Stimulated activated effector memory CD8-positive, alpha-beta T cell treated with anti-CD3 and anti-CD28 coated beads, Interleukin-12 subunit alpha, Interleukin-12 subunit beta, amount 100 ng/mL, for 72 hours (primary cell): ENCODE measurements at regions not wholly inside any gene's neighbourhood (a gene's known extent, or its start where the extent isn't known, plus 50 kb on each side); places are given as distances from the start of the nearest gene placed in this dataset.

ENCODE experiments used
- ATAC-seq: fragments of 150-1000 bp; cut with Tn5 transposase; 2 replicates; pipeline ENCODE4 v1.10.0; 2021
- DNase-seq, 2 donors: peaks; one replicate each; pipeline ENCODE4 v3.0.0; 2021 to 2022; ENCODE audit warnings: low spot score in 2 of 2
- H3K27ac Mint-ChIP-seq: one replicate; pipeline ENCODE4 v1.8.0; 2022; ENCODE audit warnings: mild to moderate bottlenecking, mixed read lengths
- H3K36me3 Mint-ChIP-seq: one replicate; pipeline ENCODE4 v1.8.0; 2022; ENCODE audit warnings: mild to moderate bottlenecking, mixed read lengths
- H3K4me1 Mint-ChIP-seq: one replicate; pipeline ENCODE4 v1.8.0; 2022; ENCODE audit warnings: mixed read lengths
- H3K4me3 Mint-ChIP-seq: one replicate; pipeline ENCODE4 v1.8.0; 2022; ENCODE audit warnings: mild to moderate bottlenecking, mixed read lengths
- H3K9me3 Mint-ChIP-seq: one replicate; pipeline ENCODE4 v1.8.0; 2022; ENCODE audit warnings: mixed read lengths

DNA sequence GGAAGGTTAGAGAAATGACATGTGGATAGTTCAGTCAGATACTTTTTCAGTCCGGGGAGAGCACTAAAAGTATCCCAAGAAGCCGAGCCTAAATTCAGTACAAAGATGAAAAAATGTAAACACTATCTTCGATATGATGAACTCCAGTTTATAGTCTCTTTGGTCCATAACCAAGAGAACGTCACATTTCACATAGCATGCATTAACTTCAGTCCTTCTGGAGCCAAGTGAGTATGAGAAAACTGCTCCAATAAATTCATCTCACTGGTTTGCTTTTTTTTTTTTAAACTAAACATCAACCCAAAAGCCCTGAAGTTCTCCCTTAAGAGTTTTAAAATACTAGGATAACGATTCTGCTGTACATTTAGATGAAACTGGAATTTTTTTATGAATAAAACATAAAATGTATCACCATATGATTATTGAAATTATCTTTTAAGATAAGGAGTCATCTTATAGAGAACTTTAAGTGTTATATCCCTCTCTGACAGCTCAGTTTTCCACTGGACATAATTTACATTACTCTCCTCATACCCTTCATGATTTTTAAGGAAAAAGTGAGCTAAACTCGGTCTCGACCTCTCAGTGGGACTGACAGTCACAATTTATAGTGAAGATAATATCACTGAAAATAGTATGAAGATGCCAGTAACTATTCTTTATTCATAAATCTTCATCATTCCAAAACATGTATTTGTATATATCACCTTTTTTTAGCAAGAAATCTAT is 841.5 kb upstream of the FLRT2 start:
- no peaks in the 10 kb centered on the region for H3K36me3 Mint-ChIP-seq
- no peak overlapping the region for H3K27ac Mint-ChIP-seq
- ATAC-seq (no peak), DNase-seq (no peak)
- H3K4me1 Mint-ChIP-seq, result no peaks in the 10 kb centered on the region
- H3K9me3 Mint-ChIP-seq, result peaks cover 8% of the 10 kb centered on the region
- H3K4me3 Mint-ChIP-seq, result no peak overlapping the region

DNA sequence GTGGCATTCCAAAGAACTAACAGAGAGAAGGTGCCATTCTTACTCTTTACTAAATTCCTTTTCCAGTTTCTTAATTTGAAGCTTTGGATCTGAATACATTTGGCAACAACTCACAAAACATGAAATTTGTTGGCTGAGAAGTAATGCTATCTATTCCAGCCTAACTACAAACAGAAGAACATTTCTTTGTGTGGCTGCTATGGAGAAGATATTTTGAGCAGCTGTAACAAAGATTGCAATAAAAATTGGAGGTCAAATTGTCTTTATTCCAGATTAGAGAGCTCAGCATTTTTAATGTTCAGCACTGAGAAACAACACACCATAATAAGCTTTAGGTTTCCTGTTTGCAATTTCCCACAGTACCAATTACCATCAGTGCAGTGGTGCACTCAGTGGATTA is 835.8 kb upstream of the FLRT2 start:
- Mint-ChIP-seq H3K9me3 (peaks cover 13% of the 10 kb centered on the region), H3K4me3 (no peak overlapping the region), H3K27ac (no peak overlapping the region), H3K4me1 (no peaks in the 10 kb centered on the region), H3K36me3 (no peaks in the 10 kb centered on the region)
- ATAC-seq, result no peak
- DNase-seq, result no peak

DNA sequence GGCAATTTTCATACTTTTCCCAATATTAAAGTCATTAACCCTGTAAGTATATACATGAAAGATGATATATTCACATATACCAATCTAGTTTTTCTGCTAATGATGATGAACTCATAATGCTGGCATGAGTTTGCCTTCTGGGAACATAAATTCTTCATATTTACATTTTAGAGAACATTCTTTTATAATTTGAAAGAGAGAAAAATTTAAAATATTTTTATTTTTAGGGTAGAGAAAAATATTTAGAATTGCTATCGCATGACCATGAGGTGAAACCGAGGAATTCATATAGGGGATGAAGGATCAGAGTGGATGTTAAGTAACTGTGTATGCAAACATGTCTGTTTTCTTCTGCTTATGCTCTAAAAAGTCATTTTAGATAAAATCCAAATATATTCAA is 825.3 kb upstream of the FLRT2 start:
- DNase-seq, result no peak
- peaks cover 14% of the 10 kb centered on the region for H3K9me3 Mint-ChIP-seq
- no peaks in the 10 kb centered on the region for H3K36me3 Mint-ChIP-seq
- H3K4me1 Mint-ChIP-seq, result no peaks in the 10 kb centered on the region
- no peak for ATAC-seq
- no peak overlapping the region for H3K4me3 Mint-ChIP-seq
- H3K27ac Mint-ChIP-seq, result no peak overlapping the region

DNA sequence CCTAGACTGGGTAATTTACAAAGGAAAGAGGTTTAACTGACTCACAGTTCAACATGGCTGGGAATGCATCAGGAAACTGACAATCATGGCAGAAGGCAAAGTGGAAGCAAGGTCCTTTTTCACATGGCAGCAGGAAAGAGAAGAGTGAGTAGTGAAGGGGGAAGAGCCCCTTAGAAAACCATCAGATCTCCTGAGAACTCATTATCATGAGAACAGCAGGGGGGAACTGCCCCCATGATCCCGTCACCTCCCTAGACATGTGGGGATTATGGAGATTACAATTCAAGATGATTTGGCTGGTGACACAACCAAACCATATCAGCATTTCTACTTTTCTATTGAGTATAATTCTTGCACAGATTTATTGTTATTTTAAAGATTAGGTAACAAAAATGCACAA is 822.1 kb upstream of the FLRT2 start:
- no peak overlapping the region for H3K4me3 Mint-ChIP-seq
- H3K27ac Mint-ChIP-seq, result no peak overlapping the region
- peaks cover 29% of the 10 kb centered on the region for H3K9me3 Mint-ChIP-seq
- ATAC-seq (no peak), DNase-seq (no peak)
- no peaks in the 10 kb centered on the region for H3K4me1 Mint-ChIP-seq
- H3K36me3 Mint-ChIP-seq, result no peaks in the 10 kb centered on the region

DNA sequence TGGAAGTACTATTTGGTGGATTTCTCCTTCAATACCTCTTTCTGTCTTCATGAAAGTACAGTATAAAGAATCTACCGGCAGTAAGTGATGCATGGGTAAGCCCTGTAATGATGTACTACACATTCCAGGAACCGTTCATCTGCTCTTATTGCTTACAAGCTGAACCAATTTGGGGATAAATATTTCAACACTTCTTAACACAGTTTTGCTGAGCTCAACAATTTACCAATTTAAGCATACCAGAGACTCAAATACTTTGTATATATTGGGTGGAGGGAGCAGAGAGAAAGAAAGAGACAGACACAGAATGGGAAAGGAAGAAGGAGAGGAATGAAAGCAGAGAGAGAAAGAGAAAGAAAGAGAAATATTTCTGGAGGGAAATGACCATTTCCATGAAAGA is 821.1 kb upstream of the FLRT2 start:
- Mint-ChIP-seq H3K9me3 (peaks cover 29% of the 10 kb centered on the region), H3K36me3 (no peaks in the 10 kb centered on the region), H3K27ac (no peak overlapping the region), H3K4me1 (no peaks in the 10 kb centered on the region), H3K4me3 (no peak overlapping the region)
- no peak for DNase-seq
- no peak for ATAC-seq

DNA sequence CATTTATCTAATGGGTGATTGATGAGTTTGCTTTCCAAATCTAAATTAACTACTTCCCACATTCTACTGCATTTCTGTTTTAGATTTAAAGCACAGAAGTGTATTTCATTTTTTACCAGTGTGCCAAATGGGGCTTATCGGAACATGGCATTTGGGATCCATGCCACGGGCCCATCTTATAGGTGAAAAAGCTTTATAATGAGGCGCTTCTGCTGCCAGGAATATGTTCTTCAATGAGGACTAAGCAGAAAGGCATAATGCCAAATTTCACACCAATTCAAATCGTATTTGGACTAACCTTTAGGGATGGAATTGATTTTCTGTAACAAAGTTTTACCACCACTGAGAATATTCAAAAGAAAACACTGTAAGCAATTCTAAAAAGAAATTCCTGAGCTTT is 803.5 kb upstream of the FLRT2 start:
- peaks cover 18% of the 10 kb centered on the region for H3K9me3 Mint-ChIP-seq
- no peaks in the 10 kb centered on the region for H3K4me1 Mint-ChIP-seq
- DNase-seq (no peak), ATAC-seq (no peak)
- H3K4me3 Mint-ChIP-seq, result no peak overlapping the region
- no peak overlapping the region for H3K27ac Mint-ChIP-seq
- H3K36me3 Mint-ChIP-seq, result no peaks in the 10 kb centered on the region

DNA sequence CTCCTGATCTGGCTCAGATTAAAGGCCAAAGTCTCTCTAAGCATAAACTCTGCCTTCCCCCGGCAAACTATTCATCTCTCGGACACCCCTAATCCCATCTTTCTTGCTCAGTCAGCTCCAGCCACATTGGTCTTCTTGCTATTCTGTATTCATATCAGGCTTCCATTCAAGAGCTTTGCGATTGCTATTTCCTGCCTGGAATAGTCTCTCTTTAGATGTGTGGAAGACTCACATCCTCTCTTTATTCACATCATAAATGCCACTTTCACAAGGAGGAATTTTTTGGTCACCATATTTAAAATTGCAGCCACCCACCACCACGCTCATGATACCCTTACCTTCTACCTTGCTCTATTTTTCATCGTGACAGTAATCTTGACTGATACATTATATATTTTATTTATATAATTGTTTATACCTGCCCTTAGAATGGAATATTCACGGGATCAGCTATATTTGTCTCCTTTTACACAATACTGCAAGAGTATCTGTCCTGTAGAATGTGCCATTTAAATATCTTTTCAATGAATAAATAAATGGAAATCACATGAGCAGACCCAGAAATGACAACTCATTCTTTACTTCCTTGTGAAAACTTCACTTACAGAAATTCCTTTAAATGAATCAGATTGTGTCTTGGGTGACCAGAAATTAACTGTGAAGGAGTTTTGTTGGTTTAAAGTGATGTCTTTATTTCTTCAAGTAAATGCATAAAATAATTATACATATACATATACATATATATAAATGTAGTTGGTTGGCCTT is 780.6 kb upstream of the FLRT2 start:
- no peaks in the 10 kb centered on the region for H3K4me1 Mint-ChIP-seq
- peaks cover 16% of the 10 kb centered on the region for H3K9me3 Mint-ChIP-seq
- ATAC-seq (no peak), DNase-seq (no peak)
- no peak overlapping the region for H3K4me3 Mint-ChIP-seq
- no peak overlapping the region for H3K27ac Mint-ChIP-seq
- no peaks in the 10 kb centered on the region for H3K36me3 Mint-ChIP-seq

DNA sequence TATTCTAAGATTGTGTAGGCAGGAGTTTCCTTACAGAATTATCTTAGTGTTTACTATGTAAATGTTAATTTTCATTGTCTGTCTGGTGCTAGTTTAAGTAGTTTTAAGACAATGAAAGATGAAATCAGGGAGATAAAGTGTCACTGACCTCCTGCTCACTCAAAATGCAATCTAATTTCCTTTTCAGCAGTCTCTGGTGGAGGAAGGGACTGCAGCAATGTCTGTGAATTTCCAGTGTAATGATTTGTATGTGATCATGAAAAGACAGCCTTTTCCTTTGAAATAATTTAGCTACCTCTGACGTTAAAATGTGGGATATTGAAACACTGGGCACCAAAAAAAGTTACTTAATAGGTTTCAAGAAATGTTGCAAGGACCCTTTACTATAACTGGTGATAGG is 779.7 kb upstream of the FLRT2 start:
- no peaks in the 10 kb centered on the region for H3K36me3 Mint-ChIP-seq
- H3K9me3 Mint-ChIP-seq, result peaks cover 16% of the 10 kb centered on the region
- no peaks in the 10 kb centered on the region for H3K4me1 Mint-ChIP-seq
- ATAC-seq (no peak), DNase-seq (no peak)
- H3K27ac Mint-ChIP-seq, result no peak overlapping the region
- H3K4me3 Mint-ChIP-seq, result no peak overlapping the region

DNA sequence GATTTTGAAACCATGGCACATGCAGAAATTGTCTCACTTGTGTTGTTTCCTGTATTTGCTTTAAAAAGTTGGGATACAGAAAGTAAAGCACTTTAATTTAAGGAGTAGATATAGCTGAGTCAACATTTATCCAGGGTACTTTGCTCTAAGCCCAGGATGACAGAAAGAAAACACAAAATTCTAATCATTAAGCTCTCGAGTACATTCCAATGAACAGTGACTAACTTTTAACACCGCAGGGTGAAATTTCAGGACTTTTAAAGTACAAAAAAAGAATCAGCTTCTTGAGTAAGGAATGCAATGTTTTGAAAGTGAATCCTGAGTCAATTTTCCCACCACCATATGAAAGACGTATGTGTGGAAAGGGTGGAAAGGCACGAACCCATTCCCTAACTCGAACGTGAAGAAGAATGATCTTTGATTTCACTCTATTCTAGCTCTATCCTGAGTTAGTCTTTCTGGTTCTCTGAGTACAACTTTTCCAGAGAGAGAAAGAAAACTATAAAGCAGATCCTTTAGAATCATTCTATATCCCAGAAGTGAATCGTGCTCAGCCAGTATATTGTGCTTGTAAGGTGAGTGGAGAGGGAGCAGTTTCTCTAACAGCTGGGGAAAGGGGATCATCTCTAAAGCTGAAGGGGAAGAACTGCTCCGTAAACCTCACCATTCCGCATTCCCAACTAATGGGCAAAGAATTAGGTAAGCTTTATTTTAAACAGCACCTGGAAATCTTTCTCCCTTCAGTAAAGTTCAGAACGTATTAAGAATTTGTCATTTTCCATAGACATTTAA is 779.0 kb upstream of the FLRT2 start:
- ATAC-seq, result no peak
- no peak overlapping the region for H3K4me3 Mint-ChIP-seq
- no peak overlapping the region for H3K27ac Mint-ChIP-seq
- peaks cover 18% of the 10 kb centered on the region for H3K9me3 Mint-ChIP-seq
- H3K4me1 Mint-ChIP-seq, result no peaks in the 10 kb centered on the region
- no peak for DNase-seq
- no peaks in the 10 kb centered on the region for H3K36me3 Mint-ChIP-seq

DNA sequence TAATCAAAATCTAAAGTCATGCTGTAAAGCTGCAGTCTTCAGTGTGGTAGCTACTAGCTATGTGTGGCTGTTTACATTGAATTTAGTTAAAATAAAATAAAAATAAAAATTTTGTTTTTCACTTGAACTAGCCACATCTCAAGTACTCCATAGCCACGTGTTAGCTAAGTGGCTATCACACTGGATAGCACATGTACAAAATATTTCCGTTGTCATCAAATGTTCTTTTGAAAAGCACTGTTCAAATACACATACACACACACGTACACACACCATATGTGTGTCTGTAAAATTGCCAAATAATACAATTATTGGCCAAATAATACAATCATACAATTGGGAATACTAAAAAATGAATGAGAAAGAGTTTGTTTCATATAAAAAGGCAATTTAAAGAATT is 778.2 kb upstream of the FLRT2 start:
- Mint-ChIP-seq H3K4me3 (no peak overlapping the region), H3K27ac (no peak overlapping the region), H3K36me3 (no peaks in the 10 kb centered on the region), H3K9me3 (peaks cover 18% of the 10 kb centered on the region), H3K4me1 (no peaks in the 10 kb centered on the region)
- no peak for ATAC-seq
- no peak for DNase-seq

DNA sequence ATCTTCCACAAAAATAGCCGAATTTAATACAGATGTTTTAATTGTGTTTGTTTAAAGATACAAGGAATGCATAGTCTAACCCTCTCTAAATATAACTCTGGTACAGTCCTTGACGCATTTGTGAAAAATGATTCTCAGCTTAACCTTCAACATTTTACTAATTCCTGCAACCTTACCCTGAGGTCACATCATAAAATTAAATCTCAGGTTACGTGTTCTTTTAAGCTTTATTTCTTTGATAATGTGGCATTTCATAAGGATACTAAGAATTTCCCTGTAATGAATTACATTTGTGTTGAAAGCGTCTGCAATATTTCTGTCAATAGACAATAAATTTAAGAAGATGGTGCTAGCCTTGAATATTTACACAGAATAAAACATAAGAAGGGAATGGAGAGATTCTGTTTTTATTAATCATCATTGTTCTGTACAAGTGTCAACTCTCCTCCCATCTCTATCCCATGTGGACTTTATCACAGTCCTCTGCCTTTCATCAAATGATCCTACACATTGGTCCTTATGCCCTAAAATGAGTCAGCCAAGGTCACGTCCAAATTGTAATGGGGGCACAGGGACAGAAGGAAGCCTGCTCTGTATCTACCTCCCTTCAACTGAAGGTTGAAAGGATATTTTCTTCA is 769.3 kb upstream of the FLRT2 start:
- Mint-ChIP-seq H3K36me3 (no peaks in the 10 kb centered on the region), H3K4me3 (no peak overlapping the region), H3K27ac (no peak overlapping the region), H3K9me3 (peaks cover 26% of the 10 kb centered on the region), H3K4me1 (no peaks in the 10 kb centered on the region)
- no peak for DNase-seq
- ATAC-seq, result no peak

DNA sequence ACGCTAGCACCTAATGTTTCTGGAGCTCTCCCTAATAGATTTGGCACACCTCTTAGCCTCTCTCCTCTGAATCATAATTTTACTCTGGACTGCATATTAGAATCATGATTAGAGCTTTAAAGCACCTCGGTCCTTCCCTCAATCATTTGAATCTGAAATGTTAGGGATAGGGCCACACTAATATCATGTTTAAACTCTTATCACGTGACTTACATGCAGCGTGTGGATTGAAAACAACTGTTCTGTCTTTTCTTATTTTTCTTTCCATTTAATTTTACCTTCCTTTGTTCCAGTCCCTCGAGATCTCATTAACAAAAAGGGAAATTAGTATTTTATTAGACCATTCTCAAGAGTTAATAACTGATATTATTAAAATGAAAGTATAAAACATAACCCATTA is 762.5 kb upstream of the FLRT2 start:
- no peaks in the 10 kb centered on the region for H3K4me1 Mint-ChIP-seq
- H3K36me3 Mint-ChIP-seq, result no peaks in the 10 kb centered on the region
- no peak for ATAC-seq
- H3K4me3 Mint-ChIP-seq, result no peak overlapping the region
- DNase-seq, result no peak
- peaks cover 23% of the 10 kb centered on the region for H3K9me3 Mint-ChIP-seq
- no peak overlapping the region for H3K27ac Mint-ChIP-seq

DNA sequence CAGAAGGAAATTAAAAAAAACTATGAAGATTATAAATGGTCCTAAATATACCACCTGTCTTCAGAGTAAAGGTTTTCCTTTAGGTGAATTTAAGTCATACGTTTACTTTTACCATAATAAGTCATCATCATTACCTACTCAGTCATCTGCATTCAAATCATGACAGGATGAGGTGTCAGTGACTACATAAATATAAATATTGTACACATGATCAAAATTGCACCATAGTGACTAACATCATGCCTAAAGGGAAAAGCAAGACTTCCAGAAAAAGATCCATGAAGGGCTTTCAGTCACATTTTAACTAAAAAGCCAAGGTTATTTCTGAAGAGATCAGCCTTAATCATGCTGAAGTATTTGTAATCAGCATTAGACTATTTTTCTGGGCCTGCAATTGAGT is 759.9 kb upstream of the FLRT2 start:
- ATAC-seq (no peak), DNase-seq (no peak)
- no peak overlapping the region for H3K4me3 Mint-ChIP-seq
- no peaks in the 10 kb centered on the region for H3K36me3 Mint-ChIP-seq
- H3K9me3 Mint-ChIP-seq, result peaks cover 18% of the 10 kb centered on the region
- H3K27ac Mint-ChIP-seq, result no peak overlapping the region
- no peaks in the 10 kb centered on the region for H3K4me1 Mint-ChIP-seq

DNA sequence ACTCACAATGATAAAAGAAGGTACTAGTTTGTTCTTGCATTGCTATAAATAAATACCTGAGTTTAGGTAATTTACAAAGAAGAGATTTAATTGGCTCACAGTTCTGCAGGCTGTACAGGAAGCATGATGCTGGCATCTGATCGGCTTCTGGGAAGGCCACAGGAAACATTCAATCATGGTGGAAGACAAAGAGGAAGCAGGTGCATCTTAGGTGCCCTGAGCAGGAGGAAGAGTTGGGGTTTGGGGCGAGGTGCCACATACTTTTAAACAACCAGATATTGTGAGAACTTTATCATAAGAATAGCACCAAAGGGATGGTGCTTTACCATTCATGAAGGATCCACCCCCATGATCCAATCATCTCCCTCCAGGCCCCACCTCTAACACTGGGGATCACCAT is 752.6 kb upstream of the FLRT2 start:
- DNase-seq, result no peak
- no peak overlapping the region for H3K27ac Mint-ChIP-seq
- H3K36me3 Mint-ChIP-seq, result no peaks in the 10 kb centered on the region
- H3K9me3 Mint-ChIP-seq, result peaks cover 15% of the 10 kb centered on the region
- H3K4me3 Mint-ChIP-seq, result no peak overlapping the region
- no peaks in the 10 kb centered on the region for H3K4me1 Mint-ChIP-seq
- ATAC-seq, result no peak

DNA sequence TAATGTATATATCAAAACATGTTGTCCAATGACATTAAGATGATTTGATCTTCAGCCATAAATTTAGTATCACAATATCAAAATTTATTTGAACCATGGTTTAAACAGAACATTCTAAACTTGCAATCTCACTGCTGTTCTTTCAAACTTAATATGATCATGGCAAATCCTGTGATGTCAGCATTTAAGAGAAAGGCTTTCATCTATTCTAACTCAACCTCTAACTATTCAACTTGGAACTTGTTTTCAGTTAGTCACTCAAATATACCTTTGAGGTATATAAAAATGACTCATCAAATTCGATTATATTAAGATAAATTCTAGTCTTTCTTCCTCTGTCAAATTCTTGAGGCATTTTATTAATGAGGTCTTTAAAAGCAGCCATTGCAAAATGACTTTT is 747.0 kb upstream of the FLRT2 start:
- no peak overlapping the region for H3K27ac Mint-ChIP-seq
- H3K9me3 Mint-ChIP-seq, result peaks cover 15% of the 10 kb centered on the region
- ATAC-seq, result no peak
- H3K4me1 Mint-ChIP-seq, result no peaks in the 10 kb centered on the region
- no peaks in the 10 kb centered on the region for H3K36me3 Mint-ChIP-seq
- H3K4me3 Mint-ChIP-seq, result no peak overlapping the region
- no peak for DNase-seq
